ENCODE measurements at regions not wholly inside any gene's neighbourhood (a gene's known extent, or its start where the extent isn't known, plus 50 kb on each side); places are given as distances from the start of the nearest gene placed in this dataset.

GRCh38 chr18:11437046-11437445, 172.3 kb upstream of the SLC35G4 start:
- Histone ChIP-seq H2AFZ (ENCODE audit: low read depth) (no peak overlapping the region), H3K27me3 (ENCODE audit: insufficient read depth) (no peaks in the 10 kb centered on the region), H3F3A (replicated peaks; ENCODE audit: insufficient read depth) (no peaks in the 10 kb centered on the region), H3K79me2 (ENCODE audit: insufficient read depth) (no peaks in the 10 kb centered on the region), H3K4me2 (no peak overlapping the region), H3K36me3 (replicated peaks in 1 of 2; ENCODE audit: control insufficient read depth in 1 of 2, insufficient read depth in 2 of 2, low read length in 1 of 2) (no peaks in the 10 kb centered on the region), H3K4me1 (ENCODE audit: control insufficient read depth in 1 of 2, insufficient read depth in 2 of 2, low read depth in 1 of 2, low read length in 1 of 2) (no peaks in the 10 kb centered on the region), H3K9me2 (no peaks in the 10 kb centered on the region), H3K9ac (no peak overlapping the region), H4K20me1 (ENCODE audit: insufficient read depth) (no peaks in the 10 kb centered on the region), H3K4me3 (ENCODE audit: low read depth in 2 of 2, low read length in 1 of 2) (no peak overlapping the region), H3K9me3 (no peaks in the 10 kb centered on the region), H3K27ac (ENCODE audit: low read depth in 2 of 2, low read length in 1 of 2) (no peak overlapping the region)
- TF ChIP-seq YY1 (IDR thresholded peaks at IDR 0.05; ENCODE audit: low read depth) (no peak), SMC3 (IDR thresholded peaks at IDR 0.05; ENCODE audit: low read depth, low read length) (no peak), FOXM1 (IDR thresholded peaks at IDR 0.05; ENCODE audit: low read depth) (no peak), GABPA (IDR thresholded peaks at IDR 0.05; ENCODE audit: low read depth) (no peak), NRF1 (IDR thresholded peaks at IDR 0.05; ENCODE audit: low read depth, low read length) (no peak), RAD21 (IDR thresholded peaks at IDR 0.05; ENCODE audit: low read length) (no peak), NFIC (IDR thresholded peaks at IDR 0.05; ENCODE audit: borderline replicate concordance) (no peak), POLR2AphosphoS5 (IDR thresholded peaks at IDR 0.05; ENCODE audit: low read depth, low read length) (no peak), CHD2 (IDR thresholded peaks at IDR 0.05; ENCODE audit: low read length, partially characterized antibody) (no peak), RCOR1 (IDR thresholded peaks at IDR 0.05; ENCODE audit: low read length) (no peak), MEF2A (IDR thresholded peaks at IDR 0.05; ENCODE audit: borderline replicate concordance, low read depth) (no peak), TEAD4 (IDR thresholded peaks at IDR 0.05; ENCODE audit: borderline replicate concordance, insufficient read depth) (no peak), TAF1 (IDR thresholded peaks at IDR 0.05; ENCODE audit: borderline replicate concordance, low read depth, low read length) (no peak), MXI1 (IDR thresholded peaks at IDR 0.05; ENCODE audit: low read depth, low read length) (no peak), PBX3 (IDR thresholded peaks at IDR 0.05) (no peak), SIN3A (IDR thresholded peaks at IDR 0.05; ENCODE audit: borderline replicate concordance, low read depth, low read length) (no peak)
- TF ChIP-seq, protein P1, sequence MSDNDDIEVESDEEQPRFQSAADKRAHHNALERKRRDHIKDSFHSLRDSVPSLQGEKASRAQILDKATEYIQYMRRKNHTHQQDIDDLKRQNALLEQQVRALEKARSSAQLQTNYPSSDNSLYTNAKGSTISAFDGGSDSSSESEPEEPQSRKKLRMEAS (IDR thresholded peaks at IDR 0.05; ENCODE audit: low read depth), result no peak
- TF ChIP-seq, protein P2, sequence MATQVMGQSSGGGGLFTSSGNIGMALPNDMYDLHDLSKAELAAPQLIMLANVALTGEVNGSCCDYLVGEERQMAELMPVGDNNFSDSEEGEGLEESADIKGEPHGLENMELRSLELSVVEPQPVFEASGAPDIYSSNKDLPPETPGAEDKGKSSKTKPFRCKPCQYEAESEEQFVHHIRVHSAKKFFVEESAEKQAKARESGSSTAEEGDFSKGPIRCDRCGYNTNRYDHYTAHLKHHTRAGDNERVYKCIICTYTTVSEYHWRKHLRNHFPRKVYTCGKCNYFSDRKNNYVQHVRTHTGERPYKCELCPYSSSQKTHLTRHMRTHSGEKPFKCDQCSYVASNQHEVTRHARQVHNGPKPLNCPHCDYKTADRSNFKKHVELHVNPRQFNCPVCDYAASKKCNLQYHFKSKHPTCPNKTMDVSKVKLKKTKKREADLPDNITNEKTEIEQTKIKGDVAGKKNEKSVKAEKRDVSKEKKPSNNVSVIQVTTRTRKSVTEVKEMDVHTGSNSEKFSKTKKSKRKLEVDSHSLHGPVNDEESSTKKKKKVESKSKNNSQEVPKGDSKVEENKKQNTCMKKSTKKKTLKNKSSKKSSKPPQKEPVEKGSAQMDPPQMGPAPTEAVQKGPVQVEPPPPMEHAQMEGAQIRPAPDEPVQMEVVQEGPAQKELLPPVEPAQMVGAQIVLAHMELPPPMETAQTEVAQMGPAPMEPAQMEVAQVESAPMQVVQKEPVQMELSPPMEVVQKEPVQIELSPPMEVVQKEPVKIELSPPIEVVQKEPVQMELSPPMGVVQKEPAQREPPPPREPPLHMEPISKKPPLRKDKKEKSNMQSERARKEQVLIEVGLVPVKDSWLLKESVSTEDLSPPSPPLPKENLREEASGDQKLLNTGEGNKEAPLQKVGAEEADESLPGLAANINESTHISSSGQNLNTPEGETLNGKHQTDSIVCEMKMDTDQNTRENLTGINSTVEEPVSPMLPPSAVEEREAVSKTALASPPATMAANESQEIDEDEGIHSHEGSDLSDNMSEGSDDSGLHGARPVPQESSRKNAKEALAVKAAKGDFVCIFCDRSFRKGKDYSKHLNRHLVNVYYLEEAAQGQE (IDR thresholded peaks at IDR 0.05; ENCODE audit: low read depth, low read length), result no peak
- TF ChIP-seq, protein P3, sequence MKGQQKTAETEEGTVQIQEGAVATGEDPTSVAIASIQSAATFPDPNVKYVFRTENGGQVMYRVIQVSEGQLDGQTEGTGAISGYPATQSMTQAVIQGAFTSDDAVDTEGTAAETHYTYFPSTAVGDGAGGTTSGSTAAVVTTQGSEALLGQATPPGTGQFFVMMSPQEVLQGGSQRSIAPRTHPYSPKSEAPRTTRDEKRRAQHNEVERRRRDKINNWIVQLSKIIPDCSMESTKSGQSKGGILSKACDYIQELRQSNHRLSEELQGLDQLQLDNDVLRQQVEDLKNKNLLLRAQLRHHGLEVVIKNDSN (IDR thresholded peaks at IDR 0.05; ENCODE audit: borderline replicate concordance, low read depth), result no peak
- DNase-seq, result no peak
- CTCF ChIA-PET, result no interaction called here
- WGBS (ENCODE audit: low lambda C conversion rate), result 0% methylated on average over 2 of the region's 2 CpGs
- POLR2A ChIA-PET, result no interaction called here
